Endothelial cell of umbilical vein (primary cell): ENCODE measurements at regions not wholly inside any gene's neighbourhood (a gene's known extent, or its start where the extent isn't known, plus 50 kb on each side); places are given as distances from the start of the nearest gene placed in this dataset.

Experiments used
- BruUV-seq: library from RNA; stranded (reverse); fragments of 400-500 nt; replicated peaks from 2 replicates; lab custom pipeline; 2021; lab: Mats Ljungman, UMichigan
- CTCF ChIA-PET: fragments of 300-600, 350-600 bp; sonication (Branson Sonifier 250); formaldehyde crosslinking; loops from one replicate; lab custom pipeline; 2021; ENCODE audit warnings: antibody characterized with exemption, inconsistent platforms; lab: Charles Lee
- POLR2A ChIA-PET: fragments of 300-600, 350-600 bp; sonication (Branson Sonifier 250); formaldehyde crosslinking; loops from one replicate; lab custom pipeline; 2021; ENCODE audit warnings: antibody characterized with exemption, inconsistent platforms; lab: Charles Lee
- DNase-seq: peaks from one replicate; pipeline ENCODE4 v3.0.0-alpha.2; 2011; ENCODE audit warnings: low read depth, low spot score
- FAIRE-seq: peaks from 2 replicates; lab custom pipeline; 2011; peaks lifted over from hg19 to GRCh38; lab: Jason Lieb, UNC
- H2AFZ ChIP-seq: 2 replicates; pipeline ENCODE4 v1.6.0; 2012; ENCODE audit warnings: low read depth, low read length, control low read depth, inconsistent platforms
- H3K27ac ChIP-seq: 2 replicates; pipeline ENCODE4 v1.5.1; 2011; ENCODE audit warnings: low read depth, mild to moderate bottlenecking, control low read depth, low read length, moderate library complexity; ENCODE audit not compliant: insufficient read depth
- H3K27me3 ChIP-seq, 2 experiments: 2 replicates each; pipeline versions ENCODE4 v1.6.0 to v1.6.1; 2011; ENCODE audit warnings: low read length in 2 of 2, mixed read lengths in 1 of 2; ENCODE audit not compliant: control insufficient read depth in 2 of 2, insufficient read depth in 2 of 2
- H3K36me3 ChIP-seq, 2 experiments: 2 replicates in 1 of 2; 3 replicates in 1 of 2; pipeline ENCODE4 v1.5.1; 2011; ENCODE audit warnings: low read length in 2 of 2, mild to moderate bottlenecking in 1 of 2, moderate library complexity in 1 of 2; ENCODE audit not compliant: control insufficient read depth in 2 of 2, insufficient read depth in 2 of 2; ENCODE audit errors: extremely low read depth in 1 of 2
- H3K4me1 ChIP-seq: 3 replicates; pipeline ENCODE4 v1.5.1; 2011; ENCODE audit warnings: mild to moderate bottlenecking, low read length; ENCODE audit not compliant: control insufficient read depth, insufficient read depth; ENCODE audit errors: extremely low read depth
- H3K4me2 ChIP-seq: 2 replicates; pipeline ENCODE4 v1.6.1; 2011; ENCODE audit warnings: low read length, control low read depth, mixed read lengths; ENCODE audit not compliant: insufficient read depth
- H3K4me3 ChIP-seq, 3 experiments: fragments of 200-600 bp in 1 of 3; sonication (generic), shearing (Covaris generic) in 1 of 3; replicated peaks in 1 of 3; 2 replicates each; pipeline ENCODE4 v1.5.1; 2011 to 2016; ENCODE audit warnings: control low read depth in 3 of 3, low read length in 3 of 3, mild to moderate bottlenecking in 2 of 3, inconsistent platforms in 1 of 3, low read depth in 1 of 3, moderate library complexity in 1 of 3; ENCODE audit not compliant: insufficient read depth in 1 of 3
- H3K79me2 ChIP-seq: 2 replicates; pipeline ENCODE4 v1.6.0; 2012; ENCODE audit warnings: low read length, inconsistent platforms; ENCODE audit not compliant: control insufficient read depth, insufficient read depth
- H3K9ac ChIP-seq: replicated peaks from 2 replicates; pipeline ENCODE3; 2011; ENCODE audit warnings: low read length, control low read depth; ENCODE audit not compliant: insufficient read depth; ENCODE audit errors: extremely low read depth
- H3K9me1 ChIP-seq: replicated peaks from 3 replicates; pipeline ENCODE4 v1.6.0; 2011; ENCODE audit warnings: mild to moderate bottlenecking, low read length; ENCODE audit not compliant: control insufficient read depth, insufficient read depth; ENCODE audit errors: extremely low read depth
- H3K9me3 ChIP-seq: replicated peaks from 2 replicates; pipeline ENCODE4 v1.5.1; 2012; ENCODE audit warnings: low read length, inconsistent platforms; ENCODE audit not compliant: control insufficient read depth, insufficient read depth
- H4K20me1 ChIP-seq: replicated peaks from 2 replicates; pipeline ENCODE3; 2011; ENCODE audit warnings: mild to moderate bottlenecking, low read length; ENCODE audit not compliant: control insufficient read depth, insufficient read depth; ENCODE audit errors: extremely low read depth
- EZH2 ChIP-seq: IDR thresholded peaks from 2 replicates; pipeline ENCODE4 v1.6.1; 2012; ENCODE audit warnings: borderline replicate concordance, low read depth, mild to moderate bottlenecking, moderate library complexity, low read length, inconsistent platforms; ENCODE audit not compliant: severe bottlenecking
- FOS ChIP-seq: IDR thresholded peaks from 2 replicates; pipeline ENCODE4 v1.6.1; 2011; ENCODE audit warnings: mild to moderate bottlenecking, low read length, moderate library complexity, borderline replicate concordance; ENCODE audit not compliant: insufficient read depth
- GATA2 ChIP-seq: IDR thresholded peaks from 2 replicates; pipeline ENCODE4 v1.7.0; 2011; ENCODE audit warnings: low read depth, mild to moderate bottlenecking, moderate library complexity, mixed read lengths, low read length; ENCODE audit not compliant: insufficient read length, insufficient read depth
- JUN ChIP-seq: IDR thresholded peaks from 2 replicates; pipeline ENCODE4 v1.6.1; 2011; ENCODE audit warnings: borderline replicate concordance, low read depth; ENCODE audit not compliant: insufficient read length, insufficient read depth
- MYC ChIP-seq: IDR thresholded peaks from one replicate; pipeline ENCODE4 v1.6.1; 2011; ENCODE audit warnings: mild to moderate bottlenecking, low read depth, low read length
- POLR2A ChIP-seq: IDR thresholded peaks from 2 replicates; pipeline ENCODE4 v1.6.1; 2012; ENCODE audit warnings: low read depth, mild to moderate bottlenecking, control low read depth, low read length
- POLR2AphosphoS5 ChIP-seq: IDR thresholded peaks from 2 replicates; pipeline ENCODE4 v1.6.1; 2012; ENCODE audit warnings: low read depth, mild to moderate bottlenecking, control low read depth, low read length, moderate library complexity; ENCODE audit not compliant: insufficient read depth
- dilution Hi-C: fragments of 300-500 bp; cut with MboI; formaldehyde crosslinking; loops from one replicate; pipeline ENCODE4 v1.15.0; 2019; ENCODE audit warnings: low sequenced_read_pairs; ENCODE audit not compliant: extremely low pct_ligation_motif_present
- intact Hi-C: fragments of 100-400 bp; cut with micrococcal nuclease; formaldehyde crosslinking; loops from one replicate; pipeline ENCODE4 v1.10.0; 2022
- TF ChIP-seq, protein P1 (sequence below): IDR thresholded peaks from 2 replicates; pipeline ENCODE4 v1.6.1; 2011; ENCODE audit not compliant: insufficient read depth, insufficient read length
- TF ChIP-seq, protein P2 (sequence below), 2 donors: IDR thresholded peaks; 1 replicate in 1 of 2; 2 replicates in 1 of 2; pipeline ENCODE4 v1.5.1; 2011; ENCODE audit warnings: low read length in 2 of 2, mild to moderate bottlenecking in 2 of 2, moderate library complexity in 2 of 2, control low read depth in 1 of 2, inconsistent platforms in 1 of 2, low read depth in 1 of 2; ENCODE audit not compliant: insufficient read depth in 1 of 2; ENCODE audit errors: extremely low read depth in 1 of 2

DNA sequence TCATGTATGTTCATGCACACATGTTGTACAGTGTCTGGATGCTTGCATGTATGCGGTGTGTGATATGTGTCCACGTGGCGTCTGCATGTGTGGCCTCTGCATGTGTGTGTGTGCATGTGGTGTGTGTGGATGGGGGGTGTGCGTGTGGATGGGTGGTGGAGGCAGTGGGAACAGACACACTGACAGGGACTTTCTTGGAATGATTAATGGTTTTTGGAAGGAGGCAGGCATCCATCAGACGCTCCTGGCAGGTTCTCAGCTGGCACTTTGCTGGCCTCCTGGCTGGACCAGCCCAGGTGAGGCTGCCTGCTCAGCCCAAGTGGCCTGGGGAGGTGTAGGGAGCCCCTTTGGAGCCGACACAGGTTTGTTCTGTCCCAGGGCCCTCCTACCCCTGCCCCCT is 121.2 kb upstream of the CIBAR2 start:
- FAIRE-seq: no peak
- Histone ChIP-seq H3K4me2 (no peak overlapping the region), H3K4me1 (peaks cover 14% of the 10 kb centered on the region), H3K4me3 (no peak overlapping the region), H3K9me3 (no peaks in the 10 kb centered on the region), H3K36me3 (no peaks in the 10 kb centered on the region), H3K9ac (no peak overlapping the region), H4K20me1 (no peaks in the 10 kb centered on the region), H3K79me2 (no peaks in the 10 kb centered on the region), H3K9me1 (no peaks in the 10 kb centered on the region), H3K27me3 (no peaks in the 10 kb centered on the region), H3K27ac (no peak overlapping the region), H2AFZ (no peak overlapping the region)
- no peak for DNase-seq
- TF ChIP-seq JUN (no peak), MYC (no peak), FOS (no peak), POLR2AphosphoS5 (no peak), EZH2 (no peak), GATA2 (no peak), POLR2A (no peak)
- TF ChIP-seq, protein P1, sequence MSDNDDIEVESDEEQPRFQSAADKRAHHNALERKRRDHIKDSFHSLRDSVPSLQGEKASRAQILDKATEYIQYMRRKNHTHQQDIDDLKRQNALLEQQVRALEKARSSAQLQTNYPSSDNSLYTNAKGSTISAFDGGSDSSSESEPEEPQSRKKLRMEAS: no peak
- TF ChIP-seq, protein P2, sequence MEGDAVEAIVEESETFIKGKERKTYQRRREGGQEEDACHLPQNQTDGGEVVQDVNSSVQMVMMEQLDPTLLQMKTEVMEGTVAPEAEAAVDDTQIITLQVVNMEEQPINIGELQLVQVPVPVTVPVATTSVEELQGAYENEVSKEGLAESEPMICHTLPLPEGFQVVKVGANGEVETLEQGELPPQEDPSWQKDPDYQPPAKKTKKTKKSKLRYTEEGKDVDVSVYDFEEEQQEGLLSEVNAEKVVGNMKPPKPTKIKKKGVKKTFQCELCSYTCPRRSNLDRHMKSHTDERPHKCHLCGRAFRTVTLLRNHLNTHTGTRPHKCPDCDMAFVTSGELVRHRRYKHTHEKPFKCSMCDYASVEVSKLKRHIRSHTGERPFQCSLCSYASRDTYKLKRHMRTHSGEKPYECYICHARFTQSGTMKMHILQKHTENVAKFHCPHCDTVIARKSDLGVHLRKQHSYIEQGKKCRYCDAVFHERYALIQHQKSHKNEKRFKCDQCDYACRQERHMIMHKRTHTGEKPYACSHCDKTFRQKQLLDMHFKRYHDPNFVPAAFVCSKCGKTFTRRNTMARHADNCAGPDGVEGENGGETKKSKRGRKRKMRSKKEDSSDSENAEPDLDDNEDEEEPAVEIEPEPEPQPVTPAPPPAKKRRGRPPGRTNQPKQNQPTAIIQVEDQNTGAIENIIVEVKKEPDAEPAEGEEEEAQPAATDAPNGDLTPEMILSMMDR (IDR thresholded peaks at IDR 0.05; ENCODE audit: extremely low read depth in 1 of 2, insufficient read depth in 1 of 2, low read depth in 1 of 2, low read length in 2 of 2): no peak
- no TSS peak for BruUV-seq
- intact Hi-C loops: no loop called here
- ChIA-PET CTCF (interaction anchor here (1.4 to 3.0 kb wide), 3 partner anchors 12 to 119 kb away, joined by 7 to 19 read pairs (median 8); no protein-coding TSS in a partner anchor), POLR2A (no interaction called here)
- dilution Hi-C loops: no loop called here
